ENCODE measurements at regions not wholly inside any gene's neighbourhood (a gene's known extent, or its start where the extent isn't known, plus 50 kb on each side); places are given as distances from the start of the nearest gene placed in this dataset.

DNA sequence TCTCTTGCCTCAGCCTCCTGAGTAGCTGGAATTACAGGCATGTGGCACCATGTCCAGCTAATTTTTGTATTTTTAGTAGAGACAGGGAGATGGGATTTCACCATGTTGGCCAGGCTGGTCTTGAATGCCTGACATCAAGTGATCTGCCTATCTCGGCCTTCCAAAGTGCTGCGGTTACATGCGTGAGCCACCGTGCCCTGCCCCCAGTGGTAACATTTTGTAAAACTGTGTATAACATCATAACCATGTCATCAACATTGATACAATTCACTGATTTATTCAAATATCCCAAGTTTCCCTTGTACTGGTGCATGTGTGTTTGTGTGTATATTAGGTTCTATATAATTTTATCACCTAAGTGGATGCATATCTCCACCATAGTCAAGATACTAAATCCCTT, 70.0 kb downstream of the PDCL3 start:
- Mint-ChIP-seq H3K4me1 (no peaks in the 10 kb centered on the region), H3K9me3 (no peaks in the 10 kb centered on the region), H3K27ac (no peak overlapping the region), H3K27me3 (ENCODE audit: low read depth) (peaks cover 24% of the 10 kb centered on the region), H3K4me3 (no peak overlapping the region), H3K36me3 (no peaks in the 10 kb centered on the region)
- no peak for DNase-seq (ENCODE audit: low spot score in 2 of 2, unreplicated experiment in 2 of 2)
- TF ChIP-seq, protein P1, sequence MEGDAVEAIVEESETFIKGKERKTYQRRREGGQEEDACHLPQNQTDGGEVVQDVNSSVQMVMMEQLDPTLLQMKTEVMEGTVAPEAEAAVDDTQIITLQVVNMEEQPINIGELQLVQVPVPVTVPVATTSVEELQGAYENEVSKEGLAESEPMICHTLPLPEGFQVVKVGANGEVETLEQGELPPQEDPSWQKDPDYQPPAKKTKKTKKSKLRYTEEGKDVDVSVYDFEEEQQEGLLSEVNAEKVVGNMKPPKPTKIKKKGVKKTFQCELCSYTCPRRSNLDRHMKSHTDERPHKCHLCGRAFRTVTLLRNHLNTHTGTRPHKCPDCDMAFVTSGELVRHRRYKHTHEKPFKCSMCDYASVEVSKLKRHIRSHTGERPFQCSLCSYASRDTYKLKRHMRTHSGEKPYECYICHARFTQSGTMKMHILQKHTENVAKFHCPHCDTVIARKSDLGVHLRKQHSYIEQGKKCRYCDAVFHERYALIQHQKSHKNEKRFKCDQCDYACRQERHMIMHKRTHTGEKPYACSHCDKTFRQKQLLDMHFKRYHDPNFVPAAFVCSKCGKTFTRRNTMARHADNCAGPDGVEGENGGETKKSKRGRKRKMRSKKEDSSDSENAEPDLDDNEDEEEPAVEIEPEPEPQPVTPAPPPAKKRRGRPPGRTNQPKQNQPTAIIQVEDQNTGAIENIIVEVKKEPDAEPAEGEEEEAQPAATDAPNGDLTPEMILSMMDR (IDR thresholded peaks at IDR 0.05; ENCODE audit: unreplicated experiment), result no peak

- peaks cover 23% of the 10 kb centered on the region for H3K27me3 Mint-ChIP-seq (ENCODE audit: low read depth)
- H3K36me3 Mint-ChIP-seq, result no peaks in the 10 kb centered on the region
- no peak overlapping the region for H3K4me3 Mint-ChIP-seq
- TF ChIP-seq, protein P1 (IDR thresholded peaks at IDR 0.05; ENCODE audit: unreplicated experiment), result no peak
- H3K27ac Mint-ChIP-seq, result no peak overlapping the region
- no peaks in the 10 kb centered on the region for H3K4me1 Mint-ChIP-seq
- DNase-seq (ENCODE audit: low spot score in 2 of 2, unreplicated experiment in 2 of 2), result no peak
- no peaks in the 10 kb centered on the region for H3K9me3 Mint-ChIP-seq
Observed at GRCh38 chr2:100639588-100640390, 77.0 kb downstream of the PDCL3 start.

DNA sequence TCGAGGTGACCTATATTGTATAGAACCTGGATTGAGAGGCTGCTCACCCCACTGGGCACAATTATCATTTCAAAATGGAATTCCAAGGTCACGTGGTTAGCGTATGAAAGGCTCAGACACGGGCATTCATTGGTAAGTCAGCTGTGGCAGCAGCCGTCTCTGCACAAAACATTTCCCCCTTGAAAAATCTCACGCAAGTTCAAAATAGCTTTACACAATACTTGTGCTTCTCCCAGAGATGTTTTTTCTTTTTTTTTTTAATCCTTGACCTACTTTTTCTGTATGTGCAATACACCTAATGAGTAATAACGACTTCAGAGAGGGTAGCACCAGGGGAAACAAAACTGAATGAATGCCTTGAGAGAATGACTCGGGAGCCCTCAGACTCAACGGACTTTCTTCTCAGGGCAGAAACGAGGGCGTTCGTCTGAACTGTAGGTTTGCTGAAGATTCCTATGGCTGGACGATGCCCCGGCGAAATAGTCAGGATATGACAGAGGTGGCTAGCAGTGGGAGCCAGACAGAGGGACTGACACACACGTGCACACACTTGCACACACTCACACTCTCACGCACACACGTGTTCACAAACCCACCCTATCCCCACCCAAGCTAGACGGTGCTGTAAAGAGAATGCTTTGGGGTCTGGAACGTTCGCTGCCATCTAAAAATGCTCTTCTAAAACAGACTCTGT, 77.8 kb downstream of the PDCL3 start:
- H3K4me1 Mint-ChIP-seq, result no peaks in the 10 kb centered on the region
- no peak overlapping the region for H3K27ac Mint-ChIP-seq
- no peaks in the 10 kb centered on the region for H3K36me3 Mint-ChIP-seq
- DNase-seq (ENCODE audit: low spot score in 2 of 2, unreplicated experiment in 2 of 2), result no peak
- H3K9me3 Mint-ChIP-seq, result no peaks in the 10 kb centered on the region
- no peak overlapping the region for H3K4me3 Mint-ChIP-seq
- TF ChIP-seq, protein P1 (IDR thresholded peaks at IDR 0.05; ENCODE audit: unreplicated experiment), result no peak
- peaks cover 23% of the 10 kb centered on the region for H3K27me3 Mint-ChIP-seq (ENCODE audit: low read depth)

- Mint-ChIP-seq H3K27ac (no peak overlapping the region), H3K27me3 (ENCODE audit: low read depth) (peaks cover 21% of the 10 kb centered on the region), H3K36me3 (no peaks in the 10 kb centered on the region), H3K4me3 (no peak overlapping the region), H3K9me3 (no peaks in the 10 kb centered on the region), H3K4me1 (no peaks in the 10 kb centered on the region)
- DNase-seq (ENCODE audit: low spot score in 2 of 2, unreplicated experiment in 2 of 2), result no peak
- TF ChIP-seq, protein P1 (IDR thresholded peaks at IDR 0.05; ENCODE audit: unreplicated experiment), result no peak
Observed at GRCh38 chr2:100641125-100641435, 78.3 kb downstream of the PDCL3 start.

- Mint-ChIP-seq H3K36me3 (no peaks in the 10 kb centered on the region), H3K27ac (no peak overlapping the region), H3K9me3 (no peaks in the 10 kb centered on the region), H3K27me3 (ENCODE audit: low read depth) (peaks cover 12% of the 10 kb centered on the region), H3K4me1 (no peaks in the 10 kb centered on the region), H3K4me3 (no peak overlapping the region)
- TF ChIP-seq, protein P1 (IDR thresholded peaks at IDR 0.05; ENCODE audit: unreplicated experiment), result no peak
- no peak for DNase-seq (ENCODE audit: low spot score in 2 of 2, unreplicated experiment in 2 of 2)
Observed at GRCh38 chr2:100642425-100642824, 79.6 kb downstream of the PDCL3 start.
